HEK293T (cell line): ENCODE measurements at regions not wholly inside any gene's neighbourhood (a gene's known extent, or its start where the extent isn't known, plus 50 kb on each side); places are given as distances from the start of the nearest gene placed in this dataset.

ENCODE experiments used
- BHLHE40 ChIP-seq: fragments of 450-650 bp; IDR thresholded peaks from 2 replicates; pipeline ENCODE4 v1.6.1; 2016; ENCODE audit warnings: mild to moderate bottlenecking, moderate library complexity, borderline replicate concordance
- CTBP1 ChIP-seq: fragments of 450-650 bp; IDR thresholded peaks from 2 replicates; pipeline ENCODE4 v1.6.1; 2016; ENCODE audit warnings: borderline replicate concordance
- ELF4 ChIP-seq: fragments of 450-650 bp; IDR thresholded peaks from 2 replicates; pipeline ENCODE4 v1.6.1; 2017; ENCODE audit warnings: antibody characterized with exemption
- FOXK2 ChIP-seq: fragments of 450-650 bp; IDR thresholded peaks from 2 replicates; pipeline ENCODE4 v1.6.1; 2016; ENCODE audit warnings: mild to moderate bottlenecking
- FOXM1 ChIP-seq: fragments of 450-650 bp; IDR thresholded peaks from 2 replicates; pipeline ENCODE4 v1.6.1; 2017; ENCODE audit warnings: mild to moderate bottlenecking, borderline replicate concordance
- HDGF ChIP-seq: fragments of 450-650 bp; IDR thresholded peaks from 2 replicates; pipeline ENCODE4 v1.6.1; 2017; ENCODE audit warnings: antibody characterized with exemption, borderline replicate concordance
- LEF1 ChIP-seq: fragments of 450-650 bp; IDR thresholded peaks from 2 replicates; pipeline ENCODE4 v1.6.1; 2017; ENCODE audit warnings: mild to moderate bottlenecking, borderline replicate concordance
- SP1 ChIP-seq: fragments of 450-650 bp; IDR thresholded peaks from 2 replicates; pipeline ENCODE4 v1.6.1; 2017
- SUZ12 ChIP-seq: fragments of 450-650 bp; IDR thresholded peaks from 2 replicates; pipeline ENCODE4 v1.6.1; 2016; ENCODE audit warnings: mild to moderate bottlenecking
- TF ChIP-seq, protein P1 (sequence below): fragments of 450-650 bp; IDR thresholded peaks from 2 replicates; pipeline ENCODE4 v1.6.1; 2016

- no peak for TF ChIP-seq ELF4
- no peak for TF ChIP-seq CTBP1
- no peak for TF ChIP-seq FOXK2
- TF ChIP-seq SP1: no peak
- TF ChIP-seq, protein P1, sequence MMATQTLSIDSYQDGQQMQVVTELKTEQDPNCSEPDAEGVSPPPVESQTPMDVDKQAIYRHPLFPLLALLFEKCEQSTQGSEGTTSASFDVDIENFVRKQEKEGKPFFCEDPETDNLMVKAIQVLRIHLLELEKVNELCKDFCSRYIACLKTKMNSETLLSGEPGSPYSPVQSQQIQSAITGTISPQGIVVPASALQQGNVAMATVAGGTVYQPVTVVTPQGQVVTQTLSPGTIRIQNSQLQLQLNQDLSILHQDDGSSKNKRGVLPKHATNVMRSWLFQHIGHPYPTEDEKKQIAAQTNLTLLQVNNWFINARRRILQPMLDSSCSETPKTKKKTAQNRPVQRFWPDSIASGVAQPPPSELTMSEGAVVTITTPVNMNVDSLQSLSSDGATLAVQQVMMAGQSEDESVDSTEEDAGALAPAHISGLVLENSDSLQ: no peak
- no peak for TF ChIP-seq FOXM1
- TF ChIP-seq BHLHE40: no peak
- no peak for TF ChIP-seq HDGF
- TF ChIP-seq SUZ12: no peak
- no peak for TF ChIP-seq LEF1
These were observed 98.7 kb upstream of the TMPRSS2 start for GRCh38 chr21:41606706-41607105.
